Keratinocyte (primary cell): ENCODE measurements at regions not wholly inside any gene's neighbourhood (a gene's known extent, or its start where the extent isn't known, plus 50 kb on each side); places are given as distances from the start of the nearest gene placed in this dataset.
"Not testable (repeated sequence)": the region's sequence is repeated elsewhere in the genome, so short reads cannot be mapped to it uniquely, and the experiment has no call there.

Source experiments
- DNase-seq: peaks from one replicate; pipeline ENCODE4 v3.0.0-alpha.2; 2011; ENCODE audit warnings: low read depth, missing footprints, low spot score
- FAIRE-seq: peaks from 2 replicates; lab custom pipeline; 2011; peaks lifted over from hg19 to GRCh38; lab: Jason Lieb, UNC
- H2AFZ ChIP-seq: 2 replicates; pipeline ENCODE4 v1.6.0; 2012; ENCODE audit warnings: low read length, control low read depth, inconsistent platforms; ENCODE audit not compliant: control insufficient read depth
- H3K27ac ChIP-seq: 2 replicates; pipeline ENCODE4 v1.5.1; 2011; ENCODE audit warnings: low read length; ENCODE audit not compliant: control insufficient read depth, insufficient read depth
- H3K27me3 ChIP-seq: 3 replicates; pipeline ENCODE4 v1.6.0; 2011; ENCODE audit warnings: low read length; ENCODE audit not compliant: control insufficient read depth, insufficient read depth; ENCODE audit errors: extremely low read depth
- H3K36me3 ChIP-seq, 2 experiments: 2 replicates in 1 of 2; 3 replicates in 1 of 2; pipeline ENCODE4 v1.5.1; 2011; ENCODE audit warnings: low read length in 2 of 2, mild to moderate bottlenecking in 1 of 2; ENCODE audit not compliant: control insufficient read depth in 2 of 2, insufficient read depth in 2 of 2; ENCODE audit errors: extremely low read depth in 1 of 2
- H3K4me1 ChIP-seq: 3 replicates; pipeline ENCODE4 v1.5.1; 2011; ENCODE audit warnings: low read length; ENCODE audit not compliant: control insufficient read depth, insufficient read depth; ENCODE audit errors: extremely low read depth
- H3K4me2 ChIP-seq: 3 replicates; pipeline ENCODE4 v1.6.0; 2011; ENCODE audit warnings: low read depth, low read length; ENCODE audit not compliant: control insufficient read depth, insufficient read depth; ENCODE audit errors: extremely low read depth
- H3K4me3 ChIP-seq, 3 experiments: fragments of 200-600 bp in 1 of 3; sonication (generic) in 1 of 3; 2 replicates in 2 of 3; 3 replicates in 1 of 3; pipeline ENCODE4 v1.5.1; 2011 to 2016; ENCODE audit warnings: low read length in 3 of 3, mild to moderate bottlenecking in 3 of 3, control low read depth in 2 of 3, inconsistent platforms in 1 of 3, low read depth in 1 of 3, mixed read lengths in 1 of 3, mixed run types in 1 of 3, moderate library complexity in 1 of 3; ENCODE audit not compliant: control insufficient read depth in 2 of 3, insufficient read depth in 2 of 3; ENCODE audit errors: extremely low read depth in 1 of 3
- H3K79me2 ChIP-seq: 2 replicates; pipeline ENCODE4 v1.6.0; 2012; ENCODE audit warnings: low read length; ENCODE audit not compliant: control insufficient read depth, insufficient read depth
- H3K9ac ChIP-seq: 3 replicates; pipeline ENCODE4 v1.6.0; 2011; ENCODE audit warnings: low read length; ENCODE audit not compliant: control insufficient read depth, insufficient read depth; ENCODE audit errors: extremely low read depth
- H3K9me1 ChIP-seq: 3 replicates; pipeline ENCODE4 v1.6.0; 2011; ENCODE audit warnings: low read length; ENCODE audit not compliant: control insufficient read depth, insufficient read depth; ENCODE audit errors: extremely low read depth
- H3K9me3 ChIP-seq: 2 replicates; pipeline ENCODE4 v1.5.1; 2012; ENCODE audit warnings: low read depth, low read length; ENCODE audit not compliant: control insufficient read depth
- H4K20me1 ChIP-seq: 3 replicates; pipeline ENCODE4 v1.6.0; 2011; ENCODE audit warnings: low read length; ENCODE audit not compliant: control insufficient read depth, insufficient read depth; ENCODE audit errors: extremely low read depth
- EZH2 ChIP-seq: IDR thresholded peaks from one replicate; pipeline ENCODE4 v1.6.1; 2012; ENCODE audit warnings: inconsistent platforms, mild to moderate bottlenecking, low read length, moderate library complexity
- dilution Hi-C: fragments of 300-500 bp; cut with MboI; formaldehyde crosslinking; loops from one replicate; pipeline ENCODE4 v1.7.0; 2020; ENCODE audit warnings: low sequenced_read_pairs; ENCODE audit not compliant: extremely low pct_ligation_motif_present
- TF ChIP-seq, protein P1 (sequence below), 3 experiments: IDR thresholded peaks in 1 of 3; conservative IDR thresholded peaks in 1 of 3; optimal IDR thresholded peaks in 1 of 3; 2 replicates in 2 of 3; 3 replicates in 1 of 3; pipeline versions ENCODE3 to v1.5.1; 2011; ENCODE audit warnings: low read length in 3 of 3, mild to moderate bottlenecking in 3 of 3, moderate library complexity in 2 of 3, control low read depth in 1 of 3, inconsistent platforms in 1 of 3; ENCODE audit not compliant: insufficient read depth in 2 of 3; ENCODE audit errors: extremely low read depth in 1 of 3

DNA sequence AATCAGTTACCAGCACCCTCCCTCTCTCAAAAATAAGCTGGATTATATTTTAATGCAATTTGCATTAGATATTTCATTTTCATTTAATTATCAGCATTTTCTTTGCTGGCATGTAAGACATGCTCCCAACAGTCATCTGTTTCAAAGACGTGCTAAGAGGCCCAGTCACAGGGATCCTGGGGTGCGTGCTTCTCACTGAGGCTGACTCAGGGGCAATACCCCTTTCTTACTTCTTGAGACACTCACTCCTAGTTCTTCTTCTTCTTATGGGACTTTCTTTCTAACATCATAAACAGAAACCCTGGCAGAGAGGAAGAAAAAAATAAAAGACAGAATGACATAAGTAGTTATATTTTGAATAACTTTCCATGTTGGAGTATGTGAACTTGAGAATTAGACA, 372.1 kb upstream of the MEX3C start:
- Histone ChIP-seq H3K4me2 (no peak overlapping the region), H3K4me3 (no peak overlapping the region), H3K4me1 (no peaks in the 10 kb centered on the region), H3K36me3 (no peaks in the 10 kb centered on the region), H2AFZ (no peak overlapping the region), H3K27me3 (no peaks in the 10 kb centered on the region), H3K9me1 (no peaks in the 10 kb centered on the region), H3K27ac (no peak overlapping the region), H3K79me2 (no peaks in the 10 kb centered on the region), H3K9me3 (no peaks in the 10 kb centered on the region), H3K9ac (no peak overlapping the region), H4K20me1 (no peaks in the 10 kb centered on the region)
- dilution Hi-C loops = no loop called here
- DNase-seq (no peak), FAIRE-seq (no peak)
- TF ChIP-seq, protein P1, sequence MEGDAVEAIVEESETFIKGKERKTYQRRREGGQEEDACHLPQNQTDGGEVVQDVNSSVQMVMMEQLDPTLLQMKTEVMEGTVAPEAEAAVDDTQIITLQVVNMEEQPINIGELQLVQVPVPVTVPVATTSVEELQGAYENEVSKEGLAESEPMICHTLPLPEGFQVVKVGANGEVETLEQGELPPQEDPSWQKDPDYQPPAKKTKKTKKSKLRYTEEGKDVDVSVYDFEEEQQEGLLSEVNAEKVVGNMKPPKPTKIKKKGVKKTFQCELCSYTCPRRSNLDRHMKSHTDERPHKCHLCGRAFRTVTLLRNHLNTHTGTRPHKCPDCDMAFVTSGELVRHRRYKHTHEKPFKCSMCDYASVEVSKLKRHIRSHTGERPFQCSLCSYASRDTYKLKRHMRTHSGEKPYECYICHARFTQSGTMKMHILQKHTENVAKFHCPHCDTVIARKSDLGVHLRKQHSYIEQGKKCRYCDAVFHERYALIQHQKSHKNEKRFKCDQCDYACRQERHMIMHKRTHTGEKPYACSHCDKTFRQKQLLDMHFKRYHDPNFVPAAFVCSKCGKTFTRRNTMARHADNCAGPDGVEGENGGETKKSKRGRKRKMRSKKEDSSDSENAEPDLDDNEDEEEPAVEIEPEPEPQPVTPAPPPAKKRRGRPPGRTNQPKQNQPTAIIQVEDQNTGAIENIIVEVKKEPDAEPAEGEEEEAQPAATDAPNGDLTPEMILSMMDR (optimal IDR thresholded peaks at IDR 0.05 in 1 of 3, IDR thresholded peaks at IDR 0.05 in 1 of 3, conservative IDR thresholded peaks at IDR 0.05 in 1 of 3; ENCODE audit: extremely low read depth in 1 of 3, insufficient read depth in 2 of 3, low read length in 3 of 3) = no peak
- TF ChIP-seq EZH2 = no peak

GRCh38 chr18:51570071-51570470, 372.6 kb upstream of the MEX3C start:
- H3K9me3 ChIP-seq, H3K4me2 ChIP-seq, H3K27ac ChIP-seq, H2AFZ ChIP-seq, H3K9ac ChIP-seq, H4K20me1 ChIP-seq, H3K79me2 ChIP-seq, FAIRE-seq, H3K4me3 ChIP-seq, H3K4me1 ChIP-seq, H3K36me3 ChIP-seq, H3K9me1 ChIP-seq, DNase-seq, H3K27me3 ChIP-seq, dilution Hi-C loops: not testable (repeated sequence)

- DNase-seq, H3K9ac ChIP-seq, H4K20me1 ChIP-seq, H3K79me2 ChIP-seq, H3K4me2 ChIP-seq, H3K9me1 ChIP-seq, H2AFZ ChIP-seq, H3K9me3 ChIP-seq, H3K27ac ChIP-seq, dilution Hi-C loops, H3K27me3 ChIP-seq, FAIRE-seq, H3K4me1 ChIP-seq, H3K4me3 ChIP-seq, H3K36me3 ChIP-seq: not testable (repeated sequence)
These were observed 376.4 kb upstream of the MEX3C start for GRCh38 chr18:51573886-51574285.
